WTC11 (cell line): ENCODE measurements at regions not wholly inside any gene's neighbourhood (a gene's known extent, or its start where the extent isn't known, plus 50 kb on each side); places are given as distances from the start of the nearest gene placed in this dataset.

ENCODE experiments used
- ATAC-seq: fragments of 200-7000 bp; cut with Tn5 transposase; 2 replicates; pipeline ENCODE4 v1.10.0; 2021; ENCODE audit warnings: mild to moderate bottlenecking, moderate library complexity
- CTCF ChIA-PET: fragments of 300-600 bp; sonication (Branson Sonifier 250); formaldehyde crosslinking; loops from one replicate; lab custom pipeline; 2021; ENCODE audit warnings: antibody characterized with exemption; lab: Charles Lee
- POLR2A ChIA-PET: fragments of 350-600 bp; sonication (Branson Sonifier 250); formaldehyde crosslinking; loops from one replicate; lab custom pipeline; 2021; ENCODE audit warnings: antibody characterized with exemption; lab: Charles Lee
- DNase-seq: peaks from one replicate; pipeline ENCODE4 v3.0.0; 2021; ENCODE audit warnings: low spot score
- H3K27ac Mint-ChIP-seq: 2 replicates; pipeline ENCODE4 v1.8.0; 2021; ENCODE audit warnings: mixed read lengths
- H3K27me3 Mint-ChIP-seq: 2 replicates; pipeline ENCODE4 v1.8.0; 2021; ENCODE audit warnings: low read depth, mild to moderate bottlenecking, moderate library complexity, mixed read lengths
- H3K36me3 Mint-ChIP-seq: 2 replicates; pipeline ENCODE4 v1.8.0; 2021; ENCODE audit warnings: mixed read lengths
- H3K4me1 Mint-ChIP-seq: 2 replicates; pipeline ENCODE4 v1.8.0; 2022; ENCODE audit warnings: mixed read lengths
- H3K4me3 Mint-ChIP-seq: 2 replicates; pipeline ENCODE4 v1.8.0; 2021; ENCODE audit warnings: mild to moderate bottlenecking, moderate library complexity, mixed read lengths
- H3K9me3 Mint-ChIP-seq: 2 replicates; pipeline ENCODE4 v1.8.0; 2021; ENCODE audit warnings: mixed read lengths
- CBFB ChIP-seq: sonication (generic); formaldehyde crosslinking; IDR thresholded peaks from 2 replicates; pipeline ENCODE4 v1.8.1; 2022; ENCODE audit warnings: mild to moderate bottlenecking, low read depth, missing genetic modification reagents
- CREB1 ChIP-seq: sonication (generic); formaldehyde crosslinking; IDR thresholded peaks from 2 replicates; pipeline ENCODE4 v1.8.0; 2023; ENCODE audit warnings: mild to moderate bottlenecking, missing genetic modification reagents
- CREM ChIP-seq: sonication (generic); formaldehyde crosslinking; IDR thresholded peaks from 2 replicates; pipeline ENCODE4 v1.8.1; 2022; ENCODE audit warnings: mild to moderate bottlenecking, missing genetic modification reagents, moderate library complexity
- ELF4 ChIP-seq: sonication (generic); formaldehyde crosslinking; IDR thresholded peaks from 2 replicates; pipeline ENCODE4 v1.8.1; 2022; ENCODE audit warnings: low read depth, mild to moderate bottlenecking, moderate library complexity, missing genetic modification reagents
- FOXJ3 ChIP-seq: sonication (generic); formaldehyde crosslinking; IDR thresholded peaks from 2 replicates; pipeline ENCODE4 v1.9.0; 2021; ENCODE audit warnings: missing genetic modification reagents, mild to moderate bottlenecking, borderline replicate concordance
- JAZF1 ChIP-seq: fragments of 250-450 bp; sonication (Bioruptor Pico); IDR thresholded peaks from 2 replicates; pipeline ENCODE4 v1.9.0; 2021; ENCODE audit warnings: moderate library complexity, mild to moderate bottlenecking, inconsistent platforms
- JUN ChIP-seq: sonication (generic); formaldehyde crosslinking; IDR thresholded peaks from 2 replicates; pipeline ENCODE4 v1.8.0; 2023; ENCODE audit warnings: mild to moderate bottlenecking, missing genetic modification reagents
- TP53 ChIP-seq: sonication (generic); formaldehyde crosslinking; IDR thresholded peaks from 2 replicates; pipeline ENCODE4 v1.8.1; 2023; ENCODE audit warnings: mild to moderate bottlenecking, missing genetic modification reagents
- ZNF219 ChIP-seq: sonication (generic); formaldehyde crosslinking; IDR thresholded peaks from 2 replicates; pipeline ENCODE4 v1.8.0; 2023; ENCODE audit warnings: missing genetic modification reagents, mild to moderate bottlenecking, borderline replicate concordance
- ZNF232 ChIP-seq: sonication (generic); formaldehyde crosslinking; IDR thresholded peaks from 2 replicates; pipeline ENCODE4 v1.8.0; 2022; ENCODE audit warnings: mild to moderate bottlenecking, missing genetic modification reagents
- ZNF396 ChIP-seq: fragments of 250-450 bp; sonication (Bioruptor Pico); IDR thresholded peaks from 2 replicates; pipeline ENCODE4 v1.8.0; 2021; ENCODE audit warnings: mild to moderate bottlenecking, moderate library complexity, borderline replicate concordance
- TF ChIP-seq, protein P1 (sequence below): sonication (generic); formaldehyde crosslinking; IDR thresholded peaks from 2 replicates; pipeline ENCODE4 v1.8.1; 2023; ENCODE audit warnings: mild to moderate bottlenecking, missing genetic modification reagents, moderate library complexity
- TF ChIP-seq, protein P2 (sequence below): sonication (generic); formaldehyde crosslinking; IDR thresholded peaks from 2 replicates; pipeline ENCODE4 v1.8.0; 2023; ENCODE audit warnings: missing genetic modification reagents
- TF ChIP-seq, protein P3 (sequence below): sonication (generic); formaldehyde crosslinking; IDR thresholded peaks from 2 replicates; pipeline ENCODE4 v1.8.1; 2022; ENCODE audit warnings: missing genetic modification reagents, borderline replicate concordance
- TF ChIP-seq, protein P4 (sequence below): sonication (generic); formaldehyde crosslinking; IDR thresholded peaks from 2 replicates; pipeline ENCODE4 v1.8.1; 2023; ENCODE audit warnings: mild to moderate bottlenecking, missing genetic modification reagents, moderate library complexity
- TF ChIP-seq, protein P5 (sequence below): sonication (generic); formaldehyde crosslinking; IDR thresholded peaks from 2 replicates; pipeline ENCODE4 v1.8.0; 2022; ENCODE audit warnings: mild to moderate bottlenecking, missing genetic modification reagents
- TF ChIP-seq, protein P6 (sequence below): fragments of 200-600 bp; IDR thresholded peaks from 2 replicates; pipeline ENCODE4 v1.8.0; 2022; ENCODE audit warnings: antibody characterized with exemption
- TF ChIP-seq, protein P7 (sequence below): sonication (generic); formaldehyde crosslinking; IDR thresholded peaks from 2 replicates; pipeline ENCODE4 v1.8.0; 2022; ENCODE audit warnings: mild to moderate bottlenecking, missing genetic modification reagents
- TF ChIP-seq, protein P8 (sequence below): fragments of 250-450 bp; sonication (Bioruptor Pico); IDR thresholded peaks from 2 replicates; pipeline ENCODE4 v2.1.2; 2022; ENCODE audit warnings: mild to moderate bottlenecking, moderate library complexity
- TF ChIP-seq, protein P9 (sequence below): sonication (generic); formaldehyde crosslinking; IDR thresholded peaks from 2 replicates; pipeline ENCODE4 v1.8.0; 2022; ENCODE audit warnings: mild to moderate bottlenecking, missing genetic modification reagents
- TF ChIP-seq, protein P10 (sequence below): sonication (generic); formaldehyde crosslinking; IDR thresholded peaks from 2 replicates; pipeline ENCODE4 v1.8.1; 2023; ENCODE audit warnings: mild to moderate bottlenecking, missing genetic modification reagents, borderline replicate concordance
- TF ChIP-seq, protein P11 (sequence below): fragments of 250-450 bp; sonication (Bioruptor Pico); IDR thresholded peaks from 2 replicates; pipeline ENCODE4 v1.9.0; 2021; ENCODE audit warnings: mild to moderate bottlenecking

DNA sequence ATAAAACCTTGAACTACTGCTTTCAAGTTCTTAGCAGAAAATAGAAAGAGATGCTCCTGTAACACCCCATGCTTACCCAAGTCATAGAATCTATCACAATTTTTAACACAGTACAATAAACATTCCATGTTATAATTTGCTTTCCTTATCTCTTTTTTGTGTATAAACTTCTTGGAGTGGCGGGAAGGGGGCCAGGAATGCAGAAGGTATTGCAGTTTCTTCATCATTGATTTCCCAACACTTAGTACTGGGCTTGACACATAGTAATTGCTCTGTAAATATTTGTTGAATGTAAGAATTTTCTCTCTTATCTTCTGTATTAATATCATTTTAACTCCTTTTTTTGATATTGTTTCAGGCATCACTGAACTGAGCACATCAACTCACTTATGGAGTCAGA lies 535.8 kb downstream of the KCTD12 start (continued):
- no peak for TF ChIP-seq TP53 (CRISPR knock-in tag)
- TF ChIP-seq, protein P1, sequence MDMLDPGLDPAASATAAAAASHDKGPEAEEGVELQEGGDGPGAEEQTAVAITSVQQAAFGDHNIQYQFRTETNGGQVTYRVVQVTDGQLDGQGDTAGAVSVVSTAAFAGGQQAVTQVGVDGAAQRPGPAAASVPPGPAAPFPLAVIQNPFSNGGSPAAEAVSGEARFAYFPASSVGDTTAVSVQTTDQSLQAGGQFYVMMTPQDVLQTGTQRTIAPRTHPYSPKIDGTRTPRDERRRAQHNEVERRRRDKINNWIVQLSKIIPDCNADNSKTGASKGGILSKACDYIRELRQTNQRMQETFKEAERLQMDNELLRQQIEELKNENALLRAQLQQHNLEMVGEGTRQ (CRISPR knock-in tag) = no peak
- no peak for TF ChIP-seq ELF4 (CRISPR knock-in tag)
- TF ChIP-seq CBFB (CRISPR knock-in tag) = no peak
- TF ChIP-seq, protein P2, sequence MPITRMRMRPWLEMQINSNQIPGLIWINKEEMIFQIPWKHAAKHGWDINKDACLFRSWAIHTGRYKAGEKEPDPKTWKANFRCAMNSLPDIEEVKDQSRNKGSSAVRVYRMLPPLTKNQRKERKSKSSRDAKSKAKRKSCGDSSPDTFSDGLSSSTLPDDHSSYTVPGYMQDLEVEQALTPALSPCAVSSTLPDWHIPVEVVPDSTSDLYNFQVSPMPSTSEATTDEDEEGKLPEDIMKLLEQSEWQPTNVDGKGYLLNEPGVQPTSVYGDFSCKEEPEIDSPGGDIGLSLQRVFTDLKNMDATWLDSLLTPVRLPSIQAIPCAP (CRISPR knock-in tag) = no peak
- no peak for TF ChIP-seq CREB1 (CRISPR knock-in tag)

DNA sequence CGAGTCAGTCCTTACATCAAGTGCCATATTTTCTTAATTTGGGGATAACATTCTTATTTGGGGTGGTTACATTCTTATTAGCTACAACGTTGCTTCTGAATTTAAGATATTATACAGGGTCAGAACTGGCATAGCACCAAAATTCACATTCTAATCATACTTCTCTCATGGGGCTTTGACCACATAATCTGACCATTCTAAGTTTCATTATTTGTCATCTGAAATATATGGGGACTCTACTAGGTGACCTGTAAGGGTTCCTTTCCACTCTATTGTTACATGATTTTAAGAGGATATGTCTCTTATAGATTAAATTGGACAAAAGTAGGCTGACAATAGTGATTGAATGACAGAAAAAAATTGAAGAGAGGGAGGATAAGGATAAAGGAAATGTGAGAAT lies 536.5 kb downstream of the KCTD12 start:
- CTCF ChIA-PET = no interaction called here
- H3K4me3 Mint-ChIP-seq = no peak overlapping the region
- ATAC-seq (no peak), DNase-seq (no peak)
- no peaks in the 10 kb centered on the region for H3K4me1 Mint-ChIP-seq
- no peaks in the 10 kb centered on the region for H3K36me3 Mint-ChIP-seq
- POLR2A ChIA-PET = no interaction called here
- no peaks in the 10 kb centered on the region for H3K9me3 Mint-ChIP-seq
- no peak overlapping the region for H3K27ac Mint-ChIP-seq
- peaks cover 15% of the 10 kb centered on the region for H3K27me3 Mint-ChIP-seq
- TF ChIP-seq ZNF219 (CRISPR knock-in tag) = no peak
- no peak for TF ChIP-seq FOXJ3 (CRISPR knock-in tag)
- TF ChIP-seq, protein P3, sequence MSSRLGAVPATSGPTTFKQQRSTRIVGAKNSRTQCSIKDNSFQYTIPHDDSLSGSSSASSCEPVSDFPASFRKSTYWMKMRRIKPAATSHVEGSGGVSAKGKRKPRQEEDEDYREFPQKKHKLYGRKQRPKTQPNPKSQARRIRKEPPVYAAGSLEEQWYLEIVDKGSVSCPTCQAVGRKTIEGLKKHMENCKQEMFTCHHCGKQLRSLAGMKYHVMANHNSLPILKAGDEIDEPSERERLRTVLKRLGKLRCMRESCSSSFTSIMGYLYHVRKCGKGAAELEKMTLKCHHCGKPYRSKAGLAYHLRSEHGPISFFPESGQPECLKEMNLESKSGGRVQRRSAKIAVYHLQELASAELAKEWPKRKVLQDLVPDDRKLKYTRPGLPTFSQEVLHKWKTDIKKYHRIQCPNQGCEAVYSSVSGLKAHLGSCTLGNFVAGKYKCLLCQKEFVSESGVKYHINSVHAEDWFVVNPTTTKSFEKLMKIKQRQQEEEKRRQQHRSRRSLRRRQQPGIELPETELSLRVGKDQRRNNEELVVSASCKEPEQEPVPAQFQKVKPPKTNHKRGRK (CRISPR knock-in tag) = no peak
- no peak for TF ChIP-seq JAZF1 (CRISPR knock-in tag)
- TF ChIP-seq, protein P4, sequence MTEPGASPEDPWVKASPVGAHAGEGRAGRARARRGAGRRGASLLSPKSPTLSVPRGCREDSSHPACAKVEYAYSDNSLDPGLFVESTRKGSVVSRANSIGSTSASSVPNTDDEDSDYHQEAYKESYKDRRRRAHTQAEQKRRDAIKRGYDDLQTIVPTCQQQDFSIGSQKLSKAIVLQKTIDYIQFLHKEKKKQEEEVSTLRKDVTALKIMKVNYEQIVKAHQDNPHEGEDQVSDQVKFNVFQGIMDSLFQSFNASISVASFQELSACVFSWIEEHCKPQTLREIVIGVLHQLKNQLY (CRISPR knock-in tag) = no peak
- no peak for TF ChIP-seq JUN
- TF ChIP-seq, protein P5, sequence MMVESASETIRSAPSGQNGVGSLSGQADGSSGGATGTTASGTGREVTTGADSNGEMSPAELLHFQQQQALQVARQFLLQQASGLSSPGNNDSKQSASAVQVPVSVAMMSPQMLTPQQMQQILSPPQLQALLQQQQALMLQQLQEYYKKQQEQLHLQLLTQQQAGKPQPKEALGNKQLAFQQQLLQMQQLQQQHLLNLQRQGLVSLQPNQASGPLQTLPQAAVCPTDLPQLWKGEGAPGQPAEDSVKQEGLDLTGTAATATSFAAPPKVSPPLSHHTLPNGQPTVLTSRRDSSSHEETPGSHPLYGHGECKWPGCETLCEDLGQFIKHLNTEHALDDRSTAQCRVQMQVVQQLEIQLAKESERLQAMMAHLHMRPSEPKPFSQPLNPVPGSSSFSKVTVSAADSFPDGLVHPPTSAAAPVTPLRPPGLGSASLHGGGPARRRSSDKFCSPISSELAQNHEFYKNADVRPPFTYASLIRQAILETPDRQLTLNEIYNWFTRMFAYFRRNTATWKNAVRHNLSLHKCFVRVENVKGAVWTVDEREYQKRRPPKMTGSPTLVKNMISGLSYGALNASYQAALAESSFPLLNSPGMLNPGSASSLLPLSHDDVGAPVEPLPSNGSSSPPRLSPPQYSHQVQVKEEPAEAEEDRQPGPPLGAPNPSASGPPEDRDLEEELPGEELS (CRISPR knock-in tag) = no peak
- TF ChIP-seq, protein P6, sequence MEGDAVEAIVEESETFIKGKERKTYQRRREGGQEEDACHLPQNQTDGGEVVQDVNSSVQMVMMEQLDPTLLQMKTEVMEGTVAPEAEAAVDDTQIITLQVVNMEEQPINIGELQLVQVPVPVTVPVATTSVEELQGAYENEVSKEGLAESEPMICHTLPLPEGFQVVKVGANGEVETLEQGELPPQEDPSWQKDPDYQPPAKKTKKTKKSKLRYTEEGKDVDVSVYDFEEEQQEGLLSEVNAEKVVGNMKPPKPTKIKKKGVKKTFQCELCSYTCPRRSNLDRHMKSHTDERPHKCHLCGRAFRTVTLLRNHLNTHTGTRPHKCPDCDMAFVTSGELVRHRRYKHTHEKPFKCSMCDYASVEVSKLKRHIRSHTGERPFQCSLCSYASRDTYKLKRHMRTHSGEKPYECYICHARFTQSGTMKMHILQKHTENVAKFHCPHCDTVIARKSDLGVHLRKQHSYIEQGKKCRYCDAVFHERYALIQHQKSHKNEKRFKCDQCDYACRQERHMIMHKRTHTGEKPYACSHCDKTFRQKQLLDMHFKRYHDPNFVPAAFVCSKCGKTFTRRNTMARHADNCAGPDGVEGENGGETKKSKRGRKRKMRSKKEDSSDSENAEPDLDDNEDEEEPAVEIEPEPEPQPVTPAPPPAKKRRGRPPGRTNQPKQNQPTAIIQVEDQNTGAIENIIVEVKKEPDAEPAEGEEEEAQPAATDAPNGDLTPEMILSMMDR = no peak
- TF ChIP-seq, protein P7, sequence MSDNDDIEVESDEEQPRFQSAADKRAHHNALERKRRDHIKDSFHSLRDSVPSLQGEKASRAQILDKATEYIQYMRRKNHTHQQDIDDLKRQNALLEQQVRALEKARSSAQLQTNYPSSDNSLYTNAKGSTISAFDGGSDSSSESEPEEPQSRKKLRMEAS (CRISPR knock-in tag) = no peak
- TF ChIP-seq, protein P8, sequence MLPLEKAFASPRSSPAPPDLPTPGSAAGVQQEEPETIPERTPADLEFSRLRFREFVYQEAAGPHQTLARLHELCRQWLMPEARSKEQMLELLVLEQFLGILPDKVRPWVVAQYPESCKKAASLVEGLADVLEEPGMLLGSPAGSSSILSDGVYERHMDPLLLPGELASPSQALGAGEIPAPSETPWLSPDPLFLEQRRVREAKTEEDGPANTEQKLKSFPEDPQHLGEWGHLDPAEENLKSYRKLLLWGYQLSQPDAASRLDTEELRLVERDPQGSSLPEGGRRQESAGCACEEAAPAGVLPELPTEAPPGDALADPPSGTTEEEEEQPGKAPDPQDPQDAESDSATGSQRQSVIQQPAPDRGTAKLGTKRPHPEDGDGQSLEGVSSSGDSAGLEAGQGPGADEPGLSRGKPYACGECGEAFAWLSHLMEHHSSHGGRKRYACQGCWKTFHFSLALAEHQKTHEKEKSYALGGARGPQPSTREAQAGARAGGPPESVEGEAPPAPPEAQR = no peak
- TF ChIP-seq, protein P9, sequence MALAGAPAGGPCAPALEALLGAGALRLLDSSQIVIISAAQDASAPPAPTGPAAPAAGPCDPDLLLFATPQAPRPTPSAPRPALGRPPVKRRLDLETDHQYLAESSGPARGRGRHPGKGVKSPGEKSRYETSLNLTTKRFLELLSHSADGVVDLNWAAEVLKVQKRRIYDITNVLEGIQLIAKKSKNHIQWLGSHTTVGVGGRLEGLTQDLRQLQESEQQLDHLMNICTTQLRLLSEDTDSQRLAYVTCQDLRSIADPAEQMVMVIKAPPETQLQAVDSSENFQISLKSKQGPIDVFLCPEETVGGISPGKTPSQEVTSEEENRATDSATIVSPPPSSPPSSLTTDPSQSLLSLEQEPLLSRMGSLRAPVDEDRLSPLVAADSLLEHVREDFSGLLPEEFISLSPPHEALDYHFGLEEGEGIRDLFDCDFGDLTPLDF (CRISPR knock-in tag) = no peak
- TF ChIP-seq, protein P10, sequence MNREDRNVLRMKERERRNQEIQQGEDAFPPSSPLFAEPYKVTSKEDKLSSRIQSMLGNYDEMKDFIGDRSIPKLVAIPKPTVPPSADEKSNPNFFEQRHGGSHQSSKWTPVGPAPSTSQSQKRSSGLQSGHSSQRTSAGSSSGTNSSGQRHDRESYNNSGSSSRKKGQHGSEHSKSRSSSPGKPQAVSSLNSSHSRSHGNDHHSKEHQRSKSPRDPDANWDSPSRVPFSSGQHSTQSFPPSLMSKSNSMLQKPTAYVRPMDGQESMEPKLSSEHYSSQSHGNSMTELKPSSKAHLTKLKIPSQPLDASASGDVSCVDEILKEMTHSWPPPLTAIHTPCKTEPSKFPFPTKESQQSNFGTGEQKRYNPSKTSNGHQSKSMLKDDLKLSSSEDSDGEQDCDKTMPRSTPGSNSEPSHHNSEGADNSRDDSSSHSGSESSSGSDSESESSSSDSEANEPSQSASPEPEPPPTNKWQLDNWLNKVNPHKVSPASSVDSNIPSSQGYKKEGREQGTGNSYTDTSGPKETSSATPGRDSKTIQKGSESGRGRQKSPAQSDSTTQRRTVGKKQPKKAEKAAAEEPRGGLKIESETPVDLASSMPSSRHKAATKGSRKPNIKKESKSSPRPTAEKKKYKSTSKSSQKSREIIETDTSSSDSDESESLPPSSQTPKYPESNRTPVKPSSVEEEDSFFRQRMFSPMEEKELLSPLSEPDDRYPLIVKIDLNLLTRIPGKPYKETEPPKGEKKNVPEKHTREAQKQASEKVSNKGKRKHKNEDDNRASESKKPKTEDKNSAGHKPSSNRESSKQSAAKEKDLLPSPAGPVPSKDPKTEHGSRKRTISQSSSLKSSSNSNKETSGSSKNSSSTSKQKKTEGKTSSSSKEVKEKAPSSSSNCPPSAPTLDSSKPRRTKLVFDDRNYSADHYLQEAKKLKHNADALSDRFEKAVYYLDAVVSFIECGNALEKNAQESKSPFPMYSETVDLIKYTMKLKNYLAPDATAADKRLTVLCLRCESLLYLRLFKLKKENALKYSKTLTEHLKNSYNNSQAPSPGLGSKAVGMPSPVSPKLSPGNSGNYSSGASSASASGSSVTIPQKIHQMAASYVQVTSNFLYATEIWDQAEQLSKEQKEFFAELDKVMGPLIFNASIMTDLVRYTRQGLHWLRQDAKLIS (CRISPR knock-in tag) = no peak
- no peak for TF ChIP-seq ZNF396
- no peak for TF ChIP-seq CREM
- no peak for TF ChIP-seq ZNF232
- TF ChIP-seq, protein P11, sequence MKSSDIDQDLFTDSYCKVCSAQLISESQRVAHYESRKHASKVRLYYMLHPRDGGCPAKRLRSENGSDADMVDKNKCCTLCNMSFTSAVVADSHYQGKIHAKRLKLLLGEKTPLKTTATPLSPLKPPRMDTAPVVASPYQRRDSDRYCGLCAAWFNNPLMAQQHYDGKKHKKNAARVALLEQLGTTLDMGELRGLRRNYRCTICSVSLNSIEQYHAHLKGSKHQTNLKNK = no peak
